Neural progenitor cell (in vitro differentiated cells): ENCODE measurements at regions not wholly inside any gene's neighbourhood (a gene's known extent, or its start where the extent isn't known, plus 50 kb on each side); places are given as distances from the start of the nearest gene placed in this dataset.

Experiments
- DNase-seq: peaks from one replicate; pipeline ENCODE4 v3.0.0-alpha.2; 2016; ENCODE audit warnings: low spot score
- H2AFZ ChIP-seq: fragments of 200-600 bp; sonication (generic); replicated peaks from 2 replicates; pipeline ENCODE4 v1.6.1; 2016; ENCODE audit warnings: antibody characterized with exemption
- H3F3A ChIP-seq: fragments of 200-600 bp; sonication (generic); 2 replicates; pipeline ENCODE4 v1.6.1; 2016; ENCODE audit warnings: antibody characterized with exemption, low read depth
- H3K27ac ChIP-seq: fragments of 200-600 bp; sonication (generic); 2 replicates; pipeline ENCODE4 v1.5.1; 2016; ENCODE audit warnings: mild to moderate bottlenecking
- H3K27me3 ChIP-seq: fragments of 200-600 bp; sonication (generic); 2 replicates; pipeline ENCODE4 v1.6.1; 2016; ENCODE audit warnings: mild to moderate bottlenecking, moderate library complexity
- H3K36me3 ChIP-seq: fragments of 200-600 bp; sonication (generic); 2 replicates; pipeline ENCODE4 v1.5.1; 2016
- H3K4me1 ChIP-seq: fragments of 200-600 bp; sonication (generic); 2 replicates; pipeline ENCODE4 v1.6.1; 2016; ENCODE audit warnings: mixed run types
- H3K4me2 ChIP-seq: fragments of 200-600 bp; sonication (generic); 2 replicates; pipeline ENCODE4 v1.6.1; 2016
- H3K4me3 ChIP-seq: fragments of 200-600 bp; sonication (generic); 2 replicates; pipeline ENCODE4 v1.5.1; 2016
- H3K79me2 ChIP-seq: fragments of 200-600 bp; sonication (generic); 2 replicates; pipeline ENCODE4 v1.6.1; 2016; ENCODE audit warnings: low read depth
- H3K9ac ChIP-seq: fragments of 200-600 bp; sonication (generic); 2 replicates; pipeline ENCODE4 v1.6.1; 2016
- H3K9me3 ChIP-seq: fragments of 200-600 bp; sonication (generic); 2 replicates; pipeline ENCODE4 v1.5.1; 2016; ENCODE audit warnings: low read depth
- H4K20me1 ChIP-seq: fragments of 200-600 bp; sonication (generic); 2 replicates; pipeline ENCODE4 v1.6.1; 2016; ENCODE audit warnings: low read depth
- H3K27ac Mint-ChIP-seq: 3 replicates; pipeline ENCODE4 v1.8.0; 2021; ENCODE audit warnings: mixed read lengths
- H3K27me3 Mint-ChIP-seq: 2 replicates; pipeline ENCODE4 v1.8.0; 2022; ENCODE audit warnings: low read depth, mild to moderate bottlenecking, inconsistent platforms, moderate library complexity, mixed read lengths; ENCODE audit not compliant: insufficient read depth
- H3K36me3 Mint-ChIP-seq: 3 replicates; pipeline ENCODE4 v1.8.0; 2021; ENCODE audit warnings: mixed read lengths
- H3K4me1 Mint-ChIP-seq: 3 replicates; pipeline ENCODE4 v1.8.0; 2021; ENCODE audit warnings: mixed read lengths
- H3K4me3 Mint-ChIP-seq: 3 replicates; pipeline ENCODE4 v1.8.0; 2021; ENCODE audit warnings: mild to moderate bottlenecking, moderate library complexity, mixed read lengths
- H3K9me3 Mint-ChIP-seq: 3 replicates; pipeline ENCODE4 v1.8.0; 2020; ENCODE audit warnings: mixed read lengths
- CTCF ChIP-seq: fragments of 200-600 bp; sonication (generic); IDR thresholded peaks from 2 replicates; pipeline ENCODE4 v1.5.1; 2017; ENCODE audit warnings: antibody characterized with exemption, mild to moderate bottlenecking
- EZH2 ChIP-seq: fragments of 200-600 bp; sonication (generic); IDR thresholded peaks from 2 replicates; pipeline ENCODE4 v1.6.1; 2017; ENCODE audit warnings: antibody characterized with exemption, mild to moderate bottlenecking, moderate library complexity
- EZH2phosphoT487 ChIP-seq: fragments of 200-600 bp; sonication (generic); IDR thresholded peaks from 2 replicates; pipeline ENCODE4 v1.6.1; 2017; ENCODE audit warnings: antibody characterized with exemption

- Mint-ChIP-seq H3K27ac (peak overlapping the region; percentile 72), H3K36me3 (no peaks in the 10 kb centered on the region), H3K4me1 (peaks cover 66% of the 10 kb centered on the region), H3K27me3 (peaks cover 29% of the 10 kb centered on the region), H3K4me3 (peak overlapping the region; percentile 74), H3K9me3 (no peaks in the 10 kb centered on the region)
- peak overlapping the region; percentile 28 for H3K4me2 ChIP-seq
- DNase-seq: peak; percentile 81
- peak overlapping the region; percentile 40 for H3K27ac ChIP-seq
- H4K20me1 ChIP-seq: peaks cover 6% of the 10 kb centered on the region
- H3K4me3 ChIP-seq: no peak overlapping the region
- no peaks in the 10 kb centered on the region for H3K79me2 ChIP-seq
- no peaks in the 10 kb centered on the region for H3K9me3 ChIP-seq
- TF ChIP-seq CTCF (no peak), EZH2 (no peak), EZH2phosphoT487 (no peak)
- peaks cover 20% of the 10 kb centered on the region for H3F3A ChIP-seq
- H3K27me3 ChIP-seq: no peaks in the 10 kb centered on the region
- H3K4me1 ChIP-seq: peaks cover 40% of the 10 kb centered on the region
- H3K36me3 ChIP-seq: no peaks in the 10 kb centered on the region
- no peak overlapping the region for H3K9ac ChIP-seq
- H2AFZ ChIP-seq: no peak overlapping the region
Observed at GRCh38 chr16:85284141-85284817, 172.0 kb upstream of the CIBAR2 start.

GRCh38 chr16:85285681-85286065, 173.4 kb upstream of the CIBAR2 start:
- Histone ChIP-seq H3K79me2 (no peaks in the 10 kb centered on the region), H4K20me1 (peaks cover 13% of the 10 kb centered on the region), H3K4me3 (no peak overlapping the region), H3K9me3 (no peaks in the 10 kb centered on the region), H3F3A (peaks cover 20% of the 10 kb centered on the region), H3K27ac (no peak overlapping the region), H3K9ac (no peak overlapping the region), H3K36me3 (no peaks in the 10 kb centered on the region), H3K27me3 (no peaks in the 10 kb centered on the region), H3K4me2 (no peak overlapping the region), H2AFZ (no peak overlapping the region), H3K4me1 (peaks cover 39% of the 10 kb centered on the region)
- Mint-ChIP-seq H3K27ac (no peak overlapping the region), H3K4me1 (peaks cover 63% of the 10 kb centered on the region), H3K9me3 (no peaks in the 10 kb centered on the region), H3K36me3 (no peaks in the 10 kb centered on the region), H3K4me3 (no peak overlapping the region), H3K27me3 (peaks cover 28% of the 10 kb centered on the region)
- TF ChIP-seq CTCF (no peak), EZH2 (no peak), EZH2phosphoT487 (no peak)
- no peak for DNase-seq

GRCh38 chr16:85286066-85286831, 174.0 kb upstream of the CIBAR2 start:
- H4K20me1 ChIP-seq: peaks cover 19% of the 10 kb centered on the region
- H3K27me3 ChIP-seq: no peaks in the 10 kb centered on the region
- Mint-ChIP-seq H3K9me3 (no peaks in the 10 kb centered on the region), H3K27ac (peak overlapping the region; percentile 70), H3K27me3 (peaks cover 27% of the 10 kb centered on the region), H3K36me3 (no peaks in the 10 kb centered on the region), H3K4me3 (peak overlapping the region; percentile 66), H3K4me1 (peaks cover 59% of the 10 kb centered on the region)
- TF ChIP-seq EZH2 (no peak), EZH2phosphoT487 (no peak), CTCF (no peak)
- H3F3A ChIP-seq: peaks cover 20% of the 10 kb centered on the region
- no peak overlapping the region for H3K4me3 ChIP-seq
- H3K9me3 ChIP-seq: no peaks in the 10 kb centered on the region
- no peak for DNase-seq
- peaks cover 39% of the 10 kb centered on the region for H3K4me1 ChIP-seq
- H3K36me3 ChIP-seq: no peaks in the 10 kb centered on the region
- no peak overlapping the region for H3K9ac ChIP-seq
- no peak overlapping the region for H2AFZ ChIP-seq
- no peaks in the 10 kb centered on the region for H3K79me2 ChIP-seq
- H3K27ac ChIP-seq: no peak overlapping the region
- H3K4me2 ChIP-seq: no peak overlapping the region
